Smooth muscle cell (in vitro differentiated cells): ENCODE measurements at regions not wholly inside any gene's neighbourhood (a gene's known extent, or its start where the extent isn't known, plus 50 kb on each side); places are given as distances from the start of the nearest gene placed in this dataset.

Source experiments
- DNase-seq: peaks from one replicate; lab custom pipeline; 2025; ENCODE audit not compliant: unreplicated experiment; lab: John Stamatoyannopoulos, UW
- H2AFZ ChIP-seq: fragments of 200-600 bp; sonication (generic); 2 replicates; pipeline ENCODE4 v1.6.0; 2016; ENCODE audit warnings: antibody characterized with exemption, low read depth, mild to moderate bottlenecking
- H3F3A ChIP-seq: fragments of 200-600 bp; sonication (generic); 2 replicates; pipeline ENCODE4 v1.6.0; 2017; ENCODE audit warnings: antibody characterized with exemption, low read depth
- H3K27ac ChIP-seq: fragments of 200-600 bp; sonication (generic); 2 replicates; pipeline ENCODE4 v1.5.1; 2016; ENCODE audit warnings: low read depth, mild to moderate bottlenecking
- H3K27me3 ChIP-seq: fragments of 200-600 bp; sonication (generic); 2 replicates; pipeline ENCODE4 v1.6.1; 2016; ENCODE audit warnings: low read depth, mild to moderate bottlenecking
- H3K36me3 ChIP-seq: fragments of 200-600 bp; sonication (generic); 2 replicates; pipeline ENCODE4 v1.5.1; 2016; ENCODE audit warnings: low read depth
- H3K4me1 ChIP-seq: fragments of 200-600 bp; sonication (generic); 2 replicates; pipeline ENCODE4 v1.5.1; 2016; ENCODE audit warnings: low read depth
- H3K4me2 ChIP-seq: fragments of 200-600 bp; sonication (generic); 2 replicates; pipeline ENCODE4 v1.6.0; 2016; ENCODE audit warnings: mild to moderate bottlenecking
- H3K4me3 ChIP-seq: fragments of 200-600 bp; sonication (generic); 2 replicates; pipeline ENCODE4 v1.5.1; 2016; ENCODE audit warnings: mild to moderate bottlenecking
- H3K79me2 ChIP-seq: fragments of 200-600 bp; sonication (generic); 2 replicates; pipeline ENCODE4 v1.6.0; 2016; ENCODE audit warnings: low read depth, mild to moderate bottlenecking
- H3K9ac ChIP-seq: fragments of 200-600 bp; sonication (generic); 2 replicates; pipeline ENCODE4 v1.6.0; 2016; ENCODE audit warnings: low read depth
- H3K9me3 ChIP-seq: fragments of 200-600 bp; sonication (generic); replicated peaks from 2 replicates; pipeline ENCODE4 v1.5.1; 2016; ENCODE audit warnings: low read depth
- H4K20me1 ChIP-seq: fragments of 200-600 bp; sonication (generic); 2 replicates; pipeline ENCODE4 v1.6.0; 2016; ENCODE audit warnings: low read depth
- WGBS: methylation state at CpG from one replicate; pipeline ENCODE4 v1.1.7; 2016; ENCODE audit warnings: low lambda C conversion rate; 5-methylcytosine and 5-hydroxymethylcytosine counted together
- TF ChIP-seq, protein P1 (sequence below): fragments of 200-600 bp; sonication (generic); IDR thresholded peaks from 2 replicates; pipeline ENCODE4 v1.5.1; 2017; ENCODE audit warnings: borderline replicate concordance, mild to moderate bottlenecking, antibody characterized with exemption; ENCODE audit not compliant: insufficient read depth, poor library complexity, severe bottlenecking

DNA sequence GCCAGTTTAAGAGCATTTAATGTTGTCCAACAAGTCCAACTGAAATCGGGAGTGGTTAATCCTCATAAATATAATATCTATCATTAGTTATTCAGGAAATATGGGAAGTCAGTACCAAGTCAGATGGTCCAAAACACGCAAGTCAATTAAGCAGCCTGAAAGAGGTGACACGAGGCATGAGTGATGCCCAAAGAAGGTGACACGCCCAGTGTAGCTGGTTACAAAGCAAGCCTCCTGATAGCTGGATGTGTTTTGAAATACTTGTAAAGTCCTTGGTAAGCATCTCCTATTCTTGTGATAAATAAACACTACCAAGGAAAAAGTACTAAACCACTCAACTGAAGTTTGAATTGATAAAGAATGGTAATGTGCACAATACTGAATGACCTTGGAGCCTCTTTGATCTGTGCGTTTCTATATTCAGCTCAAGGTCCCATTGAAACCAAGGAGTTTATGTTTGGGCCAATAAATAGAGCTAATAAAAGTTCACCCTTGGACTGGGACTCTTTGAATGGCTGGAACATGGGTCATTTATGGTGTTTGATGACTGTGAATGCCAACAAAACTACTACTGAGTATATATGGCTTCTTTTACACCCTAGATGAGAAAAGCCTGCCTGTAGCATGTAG is 93.2 kb upstream of the KLF3 start:
- Histone ChIP-seq H3K27ac (no peak overlapping the region), H3F3A (no peaks in the 10 kb centered on the region), H3K4me2 (no peak overlapping the region), H3K4me1 (no peaks in the 10 kb centered on the region), H3K9ac (no peak overlapping the region), H2AFZ (no peak overlapping the region), H3K27me3 (no peaks in the 10 kb centered on the region), H3K79me2 (no peaks in the 10 kb centered on the region), H4K20me1 (no peaks in the 10 kb centered on the region), H3K9me3 (no peaks in the 10 kb centered on the region), H3K4me3 (no peak overlapping the region), H3K36me3 (no peaks in the 10 kb centered on the region)
- TF ChIP-seq, protein P1, sequence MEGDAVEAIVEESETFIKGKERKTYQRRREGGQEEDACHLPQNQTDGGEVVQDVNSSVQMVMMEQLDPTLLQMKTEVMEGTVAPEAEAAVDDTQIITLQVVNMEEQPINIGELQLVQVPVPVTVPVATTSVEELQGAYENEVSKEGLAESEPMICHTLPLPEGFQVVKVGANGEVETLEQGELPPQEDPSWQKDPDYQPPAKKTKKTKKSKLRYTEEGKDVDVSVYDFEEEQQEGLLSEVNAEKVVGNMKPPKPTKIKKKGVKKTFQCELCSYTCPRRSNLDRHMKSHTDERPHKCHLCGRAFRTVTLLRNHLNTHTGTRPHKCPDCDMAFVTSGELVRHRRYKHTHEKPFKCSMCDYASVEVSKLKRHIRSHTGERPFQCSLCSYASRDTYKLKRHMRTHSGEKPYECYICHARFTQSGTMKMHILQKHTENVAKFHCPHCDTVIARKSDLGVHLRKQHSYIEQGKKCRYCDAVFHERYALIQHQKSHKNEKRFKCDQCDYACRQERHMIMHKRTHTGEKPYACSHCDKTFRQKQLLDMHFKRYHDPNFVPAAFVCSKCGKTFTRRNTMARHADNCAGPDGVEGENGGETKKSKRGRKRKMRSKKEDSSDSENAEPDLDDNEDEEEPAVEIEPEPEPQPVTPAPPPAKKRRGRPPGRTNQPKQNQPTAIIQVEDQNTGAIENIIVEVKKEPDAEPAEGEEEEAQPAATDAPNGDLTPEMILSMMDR, result no peak
- no peak for DNase-seq
- WGBS, result 94% methylated on average over 5 of the region's 5 CpGs

DNA sequence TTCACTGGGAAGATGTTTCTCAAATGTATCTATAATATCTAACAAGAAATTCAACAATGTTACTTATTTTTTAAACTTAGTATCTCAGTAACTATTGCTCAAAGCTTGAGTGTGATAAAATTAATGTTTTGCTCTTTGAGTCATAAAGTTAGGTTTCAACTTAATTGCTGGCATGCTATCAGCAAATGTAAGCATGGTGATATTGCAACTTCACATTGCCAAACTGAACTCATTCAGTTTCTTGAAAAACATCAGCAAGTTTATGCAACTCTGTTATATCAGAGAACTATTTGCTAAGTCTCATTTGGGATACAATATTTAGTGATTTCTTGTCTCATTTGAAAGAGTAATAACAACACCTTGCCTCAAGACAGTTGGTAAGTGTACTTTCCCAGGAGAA is 91.2 kb upstream of the KLF3 start:
- Histone ChIP-seq H3K79me2 (no peaks in the 10 kb centered on the region), H3K4me1 (no peaks in the 10 kb centered on the region), H3K4me3 (no peak overlapping the region), H3K9me3 (no peaks in the 10 kb centered on the region), H3K36me3 (no peaks in the 10 kb centered on the region), H3K27me3 (no peaks in the 10 kb centered on the region), H3K9ac (no peak overlapping the region), H3K4me2 (no peak overlapping the region), H3F3A (no peaks in the 10 kb centered on the region), H4K20me1 (no peaks in the 10 kb centered on the region), H2AFZ (no peak overlapping the region), H3K27ac (no peak overlapping the region)
- TF ChIP-seq, protein P1, result no peak
- no peak for DNase-seq

- 70% methylated on average over 17 of the region's 17 CpGs for WGBS
- Histone ChIP-seq H3K36me3 (no peaks in the 10 kb centered on the region), H4K20me1 (no peaks in the 10 kb centered on the region), H3K27me3 (no peaks in the 10 kb centered on the region), H3K27ac (no peak overlapping the region), H2AFZ (no peak overlapping the region), H3K9ac (no peak overlapping the region), H3K4me3 (no peak overlapping the region), H3K4me1 (no peaks in the 10 kb centered on the region), H3K9me3 (no peaks in the 10 kb centered on the region), H3K79me2 (no peaks in the 10 kb centered on the region), H3F3A (no peaks in the 10 kb centered on the region), H3K4me2 (no peak overlapping the region)
- DNase-seq, result no peak
- TF ChIP-seq, protein P1, result no peak
Measured at GRCh38 chr4:38574559-38575333, 89.3 kb upstream of the KLF3 start.

GRCh38 chr4:38576767-38577166 is 87.2 kb upstream of the KLF3 start:
- WGBS, result 87% methylated on average over 3 of the region's 3 CpGs
- H3K79me2 ChIP-seq, result no peaks in the 10 kb centered on the region
- no peak overlapping the region for H3K4me3 ChIP-seq
- H3F3A ChIP-seq, result no peaks in the 10 kb centered on the region
- H4K20me1 ChIP-seq, result no peaks in the 10 kb centered on the region
- H3K9ac ChIP-seq, result no peak overlapping the region
- no peaks in the 10 kb centered on the region for H3K9me3 ChIP-seq
- DNase-seq, result no peak
- H2AFZ ChIP-seq, result no peak overlapping the region
- no peak overlapping the region for H3K4me2 ChIP-seq
- H3K27ac ChIP-seq, result no peak overlapping the region
- H3K4me1 ChIP-seq, result peaks cover 2% of the 10 kb centered on the region
- H3K27me3 ChIP-seq, result no peaks in the 10 kb centered on the region
- TF ChIP-seq, protein P1, result no peak
- H3K36me3 ChIP-seq, result no peaks in the 10 kb centered on the region
